ENCODE measurements at regions not wholly inside any gene's neighbourhood (a gene's known extent, or its start where the extent isn't known, plus 50 kb on each side); places are given as distances from the start of the nearest gene placed in this dataset.
"Not testable (repeated sequence)": the region's sequence is repeated elsewhere in the genome, so short reads cannot be mapped to it uniquely, and the experiment has no call there.

- no peak for ATAC-seq
Observed at GRCh38 chr9:75545287-75545686, 345.2 kb upstream of the PCSK5 start.

- ATAC-seq: no peak
Observed at GRCh38 chr9:75548871-75549270, 341.6 kb upstream of the PCSK5 start.

GRCh38 chr9:75551861-75552260 lies 338.6 kb upstream of the PCSK5 start:
- ATAC-seq: no peak

GRCh38 chr9:75552941-75553340 lies 337.5 kb upstream of the PCSK5 start:
- no peak for ATAC-seq

- not testable (repeated sequence) for ATAC-seq
Observed at GRCh38 chr9:75566813-75567212, 323.7 kb upstream of the PCSK5 start.

GRCh38 chr9:75570538-75570937 lies 319.9 kb upstream of the PCSK5 start:
- ATAC-seq: no peak

- no peak for ATAC-seq
Observed at GRCh38 chr9:75574569-75574968, 315.9 kb upstream of the PCSK5 start.

GRCh38 chr9:75582870-75583269 lies 307.6 kb upstream of the PCSK5 start:
- no peak for ATAC-seq

- ATAC-seq: no peak
Observed at GRCh38 chr9:75588808-75589207, 301.7 kb upstream of the PCSK5 start.

- ATAC-seq: no peak
Observed at GRCh38 chr9:75589497-75589896, 301.0 kb upstream of the PCSK5 start.

GRCh38 chr9:75591972-75592371 lies 298.5 kb upstream of the PCSK5 start:
- ATAC-seq: no peak

- no peak for ATAC-seq
Observed at GRCh38 chr9:75592586-75592985, 297.9 kb upstream of the PCSK5 start.

- no peak for ATAC-seq
Observed at GRCh38 chr9:75593920-75594319, 296.6 kb upstream of the PCSK5 start.

- no peak for ATAC-seq
Observed at GRCh38 chr9:75599126-75599525, 291.3 kb upstream of the PCSK5 start.

- no peak for ATAC-seq
Observed at GRCh38 chr9:75601280-75601679, 289.2 kb upstream of the PCSK5 start.

GRCh38 chr9:75602060-75602459 lies 288.4 kb upstream of the PCSK5 start:
- ATAC-seq: no peak

- ATAC-seq: no peak
Observed at GRCh38 chr9:75604661-75605060, 285.8 kb upstream of the PCSK5 start.

- no peak for ATAC-seq
Observed at GRCh38 chr9:75607521-75607920, 283.0 kb upstream of the PCSK5 start.

GRCh38 chr9:75609401-75609800 lies 281.1 kb upstream of the PCSK5 start:
- ATAC-seq: no peak

- ATAC-seq: no peak
Observed at GRCh38 chr9:75610246-75610645, 280.2 kb upstream of the PCSK5 start.

GRCh38 chr9:75612205-75612604 lies 278.3 kb upstream of the PCSK5 start:
- ATAC-seq: no peak

- ATAC-seq: no peak
Observed at GRCh38 chr9:75612754-75613153, 277.7 kb upstream of the PCSK5 start.

GRCh38 chr9:75615284-75615683 lies 275.2 kb upstream of the PCSK5 start:
- no peak for ATAC-seq

- ATAC-seq: no peak
Observed at GRCh38 chr9:75616052-75616451, 274.4 kb upstream of the PCSK5 start.

GRCh38 chr9:75616841-75617566 lies 273.5 kb upstream of the PCSK5 start:
- ATAC-seq: no peak

Data from activated CD4-positive, CD25-positive, alpha-beta regulatory T cell treated with anti-CD3 and anti-CD28 coated beads, Interleukin-2, amount 50 U/mL, for 24 hours (primary cell).